ENCODE measurements at regions not wholly inside any gene's neighbourhood (a gene's known extent, or its start where the extent isn't known, plus 50 kb on each side); places are given as distances from the start of the nearest gene placed in this dataset.

- Histone ChIP-seq H3K27ac (no peak overlapping the region), H3K27me3 (replicated peaks; ENCODE audit: insufficient read depth) (no peaks in the 10 kb centered on the region), H3K9me2 (ENCODE audit: insufficient read depth) (no peaks in the 10 kb centered on the region), H4K20me1 (ENCODE audit: insufficient read depth) (no peaks in the 10 kb centered on the region), H3K9ac (no peak overlapping the region), H3K9me3 (ENCODE audit: low read depth) (no peaks in the 10 kb centered on the region), H3F3A (ENCODE audit: insufficient read depth) (no peaks in the 10 kb centered on the region), H3K79me2 (ENCODE audit: insufficient read depth) (no peaks in the 10 kb centered on the region), H3K4me1 (ENCODE audit: insufficient read depth) (no peaks in the 10 kb centered on the region), H2AFZ (peak overlapping the region; percentile 10; the same call in 1 of the 2 replicates), H3K36me3 (ENCODE audit: low read depth) (no peaks in the 10 kb centered on the region), H3K4me2 (ENCODE audit: unreplicated experiment) (no peak overlapping the region), H3K4me3 (no peak overlapping the region)
- in situ Hi-C loops (cut with MboI): no loop called here
- 41 to 49% methylated on average over 2 of the region's 2 CpGs for WGBS, 2 experiments (ENCODE audit: low coverage in 1 of 2, low lambda C conversion rate in 2 of 2, missing lambda C conversion rate in 2 of 2)
- peak; percentile 22 for DNase-seq
- TF ChIP-seq EZH2phosphoT487 (IDR thresholded peaks at IDR 0.05; ENCODE audit: insufficient read depth, low read depth) (no peak), EZH2 (IDR thresholded peaks at IDR 0.05; ENCODE audit: insufficient read depth, poor library complexity, severe bottlenecking) (no peak)
Observed at GRCh38 chr6:11952316-11952715, 59.8 kb upstream of the HIVEP1 start.

GRCh38 chr6:11951868-11952267 lies 60.2 kb upstream of the HIVEP1 start:
- in situ Hi-C loops (cut with MboI): no loop called here
- H3F3A ChIP-seq (ENCODE audit: insufficient read depth): no peaks in the 10 kb centered on the region

GRCh38 chr6:11950109-11950508 lies 62.0 kb upstream of the HIVEP1 start:
- DNase-seq: no peak

More at GRCh38 chr6:11951868-11952267, 60.2 kb upstream of the HIVEP1 start:
- Histone ChIP-seq H2AFZ (peak overlapping the region; percentile 10; the same call in 1 of the 2 replicates), H3K4me3 (no peak overlapping the region), H3K4me1 (ENCODE audit: insufficient read depth) (no peaks in the 10 kb centered on the region), H3K4me2 (ENCODE audit: unreplicated experiment) (no peak overlapping the region), H3K27me3 (replicated peaks; ENCODE audit: insufficient read depth) (no peaks in the 10 kb centered on the region), H3K36me3 (ENCODE audit: low read depth) (no peaks in the 10 kb centered on the region), H3K79me2 (ENCODE audit: insufficient read depth) (no peaks in the 10 kb centered on the region), H4K20me1 (ENCODE audit: insufficient read depth) (no peaks in the 10 kb centered on the region), H3K9ac (no peak overlapping the region), H3K9me2 (ENCODE audit: insufficient read depth) (no peaks in the 10 kb centered on the region), H3K9me3 (ENCODE audit: low read depth) (no peaks in the 10 kb centered on the region), H3K27ac (no peak overlapping the region)
- 17 to 19% methylated on average over 3 of the region's 3 CpGs for WGBS, 2 experiments (ENCODE audit: low coverage in 1 of 2, low lambda C conversion rate in 2 of 2, missing lambda C conversion rate in 2 of 2)
- no peak for DNase-seq
- TF ChIP-seq EZH2 (IDR thresholded peaks at IDR 0.05; ENCODE audit: insufficient read depth, poor library complexity, severe bottlenecking): no peak
- TF ChIP-seq EZH2phosphoT487 (IDR thresholded peaks at IDR 0.05; ENCODE audit: insufficient read depth, low read depth): no peak

GRCh38 chr6:11947575-11947974 lies 64.5 kb upstream of the HIVEP1 start:
- 61 to 64% methylated on average over 2 of the region's 2 CpGs for WGBS, 2 experiments (ENCODE audit: low coverage in 1 of 2, low lambda C conversion rate in 2 of 2, missing lambda C conversion rate in 2 of 2)
- no peaks in the 10 kb centered on the region for H4K20me1 ChIP-seq (ENCODE audit: insufficient read depth)
- H3K9me2 ChIP-seq (ENCODE audit: insufficient read depth): no peaks in the 10 kb centered on the region
- H3K9ac ChIP-seq: no peak overlapping the region
- H3F3A ChIP-seq (ENCODE audit: insufficient read depth): no peaks in the 10 kb centered on the region
- H3K27ac ChIP-seq: no peak overlapping the region
- in situ Hi-C loops (cut with MboI): no loop called here
- no peak overlapping the region for H3K4me2 ChIP-seq (ENCODE audit: unreplicated experiment)
- H3K4me3 ChIP-seq: no peak overlapping the region
- DNase-seq: no peak
- H3K36me3 ChIP-seq (ENCODE audit: low read depth): no peaks in the 10 kb centered on the region
- H3K4me1 ChIP-seq (ENCODE audit: insufficient read depth): no peaks in the 10 kb centered on the region
- no peak for TF ChIP-seq EZH2 (IDR thresholded peaks at IDR 0.05; ENCODE audit: insufficient read depth, poor library complexity, severe bottlenecking)
- TF ChIP-seq EZH2phosphoT487 (IDR thresholded peaks at IDR 0.05; ENCODE audit: insufficient read depth, low read depth): no peak
- H3K27me3 ChIP-seq (replicated peaks; ENCODE audit: insufficient read depth): no peaks in the 10 kb centered on the region
- H3K79me2 ChIP-seq (ENCODE audit: insufficient read depth): no peaks in the 10 kb centered on the region
- no peaks in the 10 kb centered on the region for H3K9me3 ChIP-seq (ENCODE audit: low read depth)
- H2AFZ ChIP-seq: no peak overlapping the region

More at GRCh38 chr6:11950109-11950508, 62.0 kb upstream of the HIVEP1 start:
- Histone ChIP-seq H3K4me3 (no peak overlapping the region), H4K20me1 (ENCODE audit: insufficient read depth) (no peaks in the 10 kb centered on the region), H3K4me1 (ENCODE audit: insufficient read depth) (no peaks in the 10 kb centered on the region), H3K79me2 (ENCODE audit: insufficient read depth) (no peaks in the 10 kb centered on the region), H3F3A (ENCODE audit: insufficient read depth) (no peaks in the 10 kb centered on the region), H3K4me2 (ENCODE audit: unreplicated experiment) (no peak overlapping the region), H3K9me3 (ENCODE audit: low read depth) (no peaks in the 10 kb centered on the region), H3K9me2 (ENCODE audit: insufficient read depth) (no peaks in the 10 kb centered on the region), H3K9ac (no peak overlapping the region), H2AFZ (peak overlapping the region; percentile 1; the same call in 1 of the 2 replicates), H3K36me3 (ENCODE audit: low read depth) (no peaks in the 10 kb centered on the region), H3K27ac (no peak overlapping the region), H3K27me3 (replicated peaks; ENCODE audit: insufficient read depth) (no peaks in the 10 kb centered on the region)
- in situ Hi-C loops (cut with MboI): no loop called here
- WGBS, 2 experiments (ENCODE audit: low coverage in 1 of 2, low lambda C conversion rate in 2 of 2, missing lambda C conversion rate in 2 of 2): 47 to 56% methylated on average over 2 of the region's 2 CpGs
- TF ChIP-seq EZH2phosphoT487 (IDR thresholded peaks at IDR 0.05; ENCODE audit: insufficient read depth, low read depth) (no peak), EZH2 (IDR thresholded peaks at IDR 0.05; ENCODE audit: insufficient read depth, poor library complexity, severe bottlenecking) (no peak)

- no peaks in the 10 kb centered on the region for H4K20me1 ChIP-seq (ENCODE audit: insufficient read depth)
- H3K27ac ChIP-seq: no peak overlapping the region
- 74% methylated on average over 2 of the region's 2 CpGs for WGBS, 2 experiments (ENCODE audit: low coverage in 1 of 2, low lambda C conversion rate in 2 of 2, missing lambda C conversion rate in 2 of 2)
- H3K79me2 ChIP-seq (ENCODE audit: insufficient read depth): no peaks in the 10 kb centered on the region
- H3K9me2 ChIP-seq (ENCODE audit: insufficient read depth): no peaks in the 10 kb centered on the region
- H3K4me3 ChIP-seq: no peak overlapping the region
- no peak for DNase-seq
- H3K4me2 ChIP-seq (ENCODE audit: unreplicated experiment): no peak overlapping the region
- no peaks in the 10 kb centered on the region for H3K36me3 ChIP-seq (ENCODE audit: low read depth)
- in situ Hi-C loops (cut with MboI): no loop called here
- no peak overlapping the region for H3K9ac ChIP-seq
- no peaks in the 10 kb centered on the region for H3F3A ChIP-seq (ENCODE audit: insufficient read depth)
- H3K9me3 ChIP-seq (ENCODE audit: low read depth): no peaks in the 10 kb centered on the region
- TF ChIP-seq EZH2 (IDR thresholded peaks at IDR 0.05; ENCODE audit: insufficient read depth, poor library complexity, severe bottlenecking): no peak
- no peak for TF ChIP-seq EZH2phosphoT487 (IDR thresholded peaks at IDR 0.05; ENCODE audit: insufficient read depth, low read depth)
- H3K27me3 ChIP-seq (replicated peaks; ENCODE audit: insufficient read depth): no peaks in the 10 kb centered on the region
- no peak overlapping the region for H2AFZ ChIP-seq
- H3K4me1 ChIP-seq (ENCODE audit: insufficient read depth): no peaks in the 10 kb centered on the region
Observed at GRCh38 chr6:11947063-11947462, 65.0 kb upstream of the HIVEP1 start.
